Lung (tissue), 11 donors: ENCODE measurements at regions not wholly inside any gene's neighbourhood (a gene's known extent, or its start where the extent isn't known, plus 50 kb on each side); places are given as distances from the start of the nearest gene placed in this dataset.

Experiments used
- ATAC-seq: fragments of 200-7000 bp; cut with Tn5 transposase; one replicate; pipeline ENCODE4 v1.9.1; 2020; ENCODE audit warnings: moderate number of reproducible peaks; ENCODE audit not compliant: insufficient read depth, low FRiP score
- DNase-seq, 3 donors: peaks; one replicate each; pipeline ENCODE4 v3.0.0-alpha.2; 2013 to 2017
- H3K27ac ChIP-seq, 2 donors: one replicate each; pipeline ENCODE4 v1.5.1; 2013; ENCODE audit warnings: mild to moderate bottlenecking in 2 of 2, moderate library complexity in 2 of 2, control low read depth in 1 of 2, inconsistent platforms in 1 of 2, low read depth in 1 of 2, low read length in 1 of 2
- H3K27me3 ChIP-seq, 3 donors: one replicate each; pipeline ENCODE4 v1.5.1; 2013; ENCODE audit warnings: low read length in 2 of 3; ENCODE audit not compliant: control insufficient read depth in 3 of 3, insufficient read depth in 3 of 3
- H3K36me3 ChIP-seq, 4 donors: one replicate each; pipeline ENCODE4 v1.5.1; 2013; ENCODE audit warnings: low read length in 4 of 4, mild to moderate bottlenecking in 1 of 4, moderate library complexity in 1 of 4; ENCODE audit not compliant: control insufficient read depth in 4 of 4, insufficient read depth in 4 of 4
- H3K4me1 ChIP-seq, 5 donors: one replicate each; pipeline ENCODE4 v1.5.1; 2013; ENCODE audit warnings: low read length in 5 of 5, mild to moderate bottlenecking in 2 of 5, moderate library complexity in 1 of 5; ENCODE audit not compliant: control insufficient read depth in 5 of 5, insufficient read depth in 5 of 5
- H3K4me3 ChIP-seq: one replicate; pipeline ENCODE4 v1.5.1; 2013; ENCODE audit warnings: mild to moderate bottlenecking, control low read depth, moderate library complexity
- H3K9ac ChIP-seq, 2 donors: one replicate each; pipeline ENCODE4 v1.5.1; 2013; ENCODE audit warnings: low read length in 2 of 2, control low read depth in 1 of 2; ENCODE audit not compliant: insufficient read depth in 1 of 2
- H3K9me3 ChIP-seq, 4 donors: one replicate each; pipeline ENCODE4 v1.5.1; 2013; ENCODE audit warnings: low read length in 3 of 4, mild to moderate bottlenecking in 1 of 4, moderate library complexity in 1 of 4; ENCODE audit not compliant: control insufficient read depth in 4 of 4, insufficient read depth in 3 of 4
- CTCF ChIP-seq: IDR thresholded peaks from 2 replicates; pipeline ENCODE4 v1.5.1; 2012; ENCODE audit warnings: mild to moderate bottlenecking; ENCODE audit errors: control extremely low read depth, extremely low read depth
- WGBS, 2 donors: extraction: QIAGEN DNeasy Blood & Tissue Kit; methylation state at CpG; one replicate each; pipeline ENCODE4 v1.1.7; 2013; 5-methylcytosine and 5-hydroxymethylcytosine counted together
- donor health status: control.
- donor health status: control.
- donor health status: Bipolar disorder and iron deficiency.
- donor health status: healthy.
- donor health status: DM: yes; HTN: yes; CAD: no.

GRCh38 chr1:82829527-82829926, 1028.8 kb downstream of the ADGRL2 start:
- no peaks in the 10 kb centered on the region for H3K27me3 ChIP-seq
- DNase-seq, result no peak
- no peak for TF ChIP-seq CTCF
- H3K36me3 ChIP-seq, result no peaks in the 10 kb centered on the region
- no peak overlapping the region for H3K4me3 ChIP-seq
- WGBS, 2 donors, result 88 to 89% methylated on average over 1 of the region's 1 CpG
- no peak for ATAC-seq
- no peak overlapping the region for H3K27ac ChIP-seq
- H3K9me3 ChIP-seq, result peaks cover 0 to 3% (median under 1%) of the 10 kb centered on the region in 4 donors
- no peak overlapping the region for H3K9ac ChIP-seq
- peaks cover 0 to 13% (median 0%) of the 10 kb centered on the region in 5 donors for H3K4me1 ChIP-seq

- TF ChIP-seq CTCF, result no peak
- DNase-seq, result peak; percentile 13 to 75 (median 64)
- no peak overlapping the region for H3K27ac ChIP-seq
- ATAC-seq, result no peak
- H3K4me3 ChIP-seq, result no peak overlapping the region
- H3K9me3 ChIP-seq, result no peaks in the 10 kb centered on the region
- H3K9ac ChIP-seq, result no peak overlapping the region
- WGBS, 2 donors, result 64 to 84% methylated on average over 3 of the region's 3 CpGs
- no peaks in the 10 kb centered on the region for H3K36me3 ChIP-seq
- H3K27me3 ChIP-seq, result no peaks in the 10 kb centered on the region
- H3K4me1 ChIP-seq, result peaks cover 0 to 24% (median 3%) of the 10 kb centered on the region in 5 donors
Measured at GRCh38 chr1:82823876-82824275, 1023.1 kb downstream of the ADGRL2 start.

GRCh38 chr1:82820816-82821215, 1020.1 kb downstream of the ADGRL2 start:
- H3K27me3 ChIP-seq, result no peaks in the 10 kb centered on the region
- no peaks in the 10 kb centered on the region for H3K9me3 ChIP-seq
- H3K9ac ChIP-seq, result no peak overlapping the region
- ATAC-seq, result no peak
- no peak for TF ChIP-seq CTCF
- no peak overlapping the region for H3K4me3 ChIP-seq
- no peaks in the 10 kb centered on the region for H3K36me3 ChIP-seq
- H3K27ac ChIP-seq, result no peak overlapping the region
- DNase-seq, result no peak
- 72 to 81% methylated on average over 3 of the region's 3 CpGs for WGBS, 2 donors
- H3K4me1 ChIP-seq, result peaks cover 0 to 24% (median 3%) of the 10 kb centered on the region in 5 donors

DNA sequence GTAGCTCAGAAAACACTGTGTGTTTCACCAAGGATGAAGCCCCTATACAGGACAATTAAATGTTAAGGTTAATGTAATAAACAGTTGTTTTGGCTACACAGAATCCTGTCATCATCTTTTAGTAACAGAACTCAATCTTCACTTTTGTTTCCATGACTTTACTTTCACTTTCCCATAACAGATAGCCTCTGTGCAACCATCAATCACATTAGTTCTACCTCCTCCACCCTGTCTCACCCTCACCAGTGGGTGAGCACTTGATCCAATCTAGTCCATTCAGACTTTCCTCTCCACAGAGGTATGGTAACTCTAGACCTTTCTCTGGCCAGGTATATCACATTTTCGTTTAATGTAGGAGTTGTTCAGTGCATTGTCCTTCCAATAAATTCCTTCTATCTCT, 1018.5 kb downstream of the ADGRL2 start:
- H3K4me1 ChIP-seq, result peaks cover 0 to 16% (median 2%) of the 10 kb centered on the region in 5 donors
- no peaks in the 10 kb centered on the region for H3K36me3 ChIP-seq
- ATAC-seq, result no peak
- H3K9ac ChIP-seq, result no peak overlapping the region
- WGBS, 2 donors, result 64 to 68% methylated on average over 1 of the region's 1 CpG
- H3K4me3 ChIP-seq, result no peak overlapping the region
- H3K9me3 ChIP-seq, result no peaks in the 10 kb centered on the region
- no peak overlapping the region for H3K27ac ChIP-seq
- DNase-seq, result no peak
- no peak for TF ChIP-seq CTCF
- H3K27me3 ChIP-seq, result no peaks in the 10 kb centered on the region
